NCI-H187 treated with DMSO at 0.1 percent for 48 hours (cell line): ENCODE measurements at regions not wholly inside any gene's neighbourhood (a gene's known extent, or its start where the extent isn't known, plus 50 kb on each side); places are given as distances from the start of the nearest gene placed in this dataset.
"Not testable (repeated sequence)": the region's sequence is repeated elsewhere in the genome, so short reads cannot be mapped to it uniquely, and the experiment has no call there.

Experiments used
- DNase-seq: peaks from one replicate; lab custom pipeline; 2025; lab: John Stamatoyannopoulos, UW

DNA sequence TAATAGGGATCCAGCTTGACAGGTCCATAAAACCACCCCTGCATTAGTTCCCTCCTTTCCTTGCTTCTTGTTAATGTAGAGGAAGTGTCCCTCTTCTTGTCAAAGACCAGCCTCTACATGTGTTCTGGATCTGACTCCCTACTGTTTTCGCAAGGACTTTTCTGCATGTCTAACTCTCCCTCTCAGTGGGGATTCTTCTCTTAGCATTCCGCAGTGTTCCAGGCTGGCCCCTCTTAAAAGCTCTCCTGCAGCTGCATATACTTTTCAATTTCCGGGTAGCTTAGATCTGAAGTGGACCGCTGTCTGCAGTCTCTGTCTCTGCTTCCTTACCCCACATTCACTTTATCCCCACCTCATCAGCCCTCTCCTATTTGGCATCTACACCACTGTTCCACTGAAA is 96.1 kb upstream of the MAN1A1 start:
- DNase-seq, result no peak

DNA sequence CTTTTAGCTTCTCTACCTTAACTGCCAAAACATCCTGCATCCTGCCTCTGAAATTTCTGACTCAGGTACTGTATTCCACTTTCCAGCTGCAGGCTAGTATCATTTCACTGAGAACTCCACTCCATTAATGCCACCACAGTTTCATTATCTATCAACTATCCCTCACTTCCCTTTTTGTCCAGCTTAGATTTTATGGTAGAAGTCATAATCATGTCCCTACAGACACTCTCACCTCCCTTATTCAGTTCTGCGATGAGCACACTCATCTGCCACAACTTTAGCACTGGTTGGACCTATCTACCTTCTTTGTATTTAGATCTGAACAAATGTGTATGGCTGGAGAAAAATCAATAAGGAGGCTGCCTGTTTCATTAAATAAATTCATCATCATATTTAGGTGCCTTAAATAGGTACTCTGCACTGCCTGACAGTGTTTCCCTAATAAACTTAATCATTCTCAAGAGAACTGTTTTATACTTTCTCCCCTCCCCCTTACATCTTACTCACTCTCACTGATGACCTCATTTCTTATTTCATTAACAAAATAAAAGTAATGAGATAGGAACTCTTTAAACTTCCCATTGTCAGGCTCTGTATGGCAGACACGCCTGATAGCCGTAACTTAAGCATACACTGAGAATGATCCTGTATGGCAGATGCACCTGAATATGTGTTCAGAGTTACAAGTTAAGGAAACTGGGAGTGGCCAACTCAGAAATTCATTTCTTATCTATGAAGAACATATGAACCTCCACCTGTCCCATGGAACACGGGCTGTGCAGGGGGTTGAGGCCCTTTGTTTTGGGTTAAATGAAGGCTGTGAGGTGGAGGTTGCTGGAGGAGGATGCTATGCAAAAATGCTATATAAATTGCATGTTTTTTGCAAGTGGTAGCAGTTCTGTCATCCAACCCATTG is 95.3 kb upstream of the MAN1A1 start:
- DNase-seq, result no peak

DNA sequence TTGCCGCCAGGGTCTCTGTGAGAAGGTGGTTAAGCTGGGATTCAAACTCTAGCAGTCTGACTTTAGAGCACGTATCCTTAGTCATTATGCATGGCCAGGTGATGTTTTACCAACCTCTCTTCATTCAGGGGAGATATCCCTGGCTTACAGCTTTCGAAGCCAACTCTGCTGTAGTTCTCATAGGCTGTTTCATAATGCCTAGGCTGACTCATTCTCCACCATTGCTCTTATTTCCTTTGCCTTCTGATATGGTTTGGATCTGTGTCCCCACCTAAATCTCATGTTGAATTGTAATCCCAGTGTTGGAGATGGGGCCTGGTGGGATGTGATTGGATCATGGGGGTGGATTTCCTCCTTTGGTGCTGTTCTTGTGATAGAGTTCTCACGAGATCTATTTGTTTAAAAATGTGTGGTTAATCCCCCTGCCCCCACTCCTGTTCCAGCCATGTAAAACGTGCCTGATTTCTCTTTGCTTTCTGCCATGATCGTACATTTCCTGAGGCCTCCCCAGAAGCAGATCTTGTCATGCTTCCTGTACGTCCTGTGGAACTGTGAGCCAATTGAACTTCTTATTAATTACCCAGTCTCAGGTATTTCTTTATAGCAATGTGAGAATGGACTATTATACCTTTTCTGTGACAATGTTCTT is 94.6 kb upstream of the MAN1A1 start:
- DNase-seq, result no peak

DNA sequence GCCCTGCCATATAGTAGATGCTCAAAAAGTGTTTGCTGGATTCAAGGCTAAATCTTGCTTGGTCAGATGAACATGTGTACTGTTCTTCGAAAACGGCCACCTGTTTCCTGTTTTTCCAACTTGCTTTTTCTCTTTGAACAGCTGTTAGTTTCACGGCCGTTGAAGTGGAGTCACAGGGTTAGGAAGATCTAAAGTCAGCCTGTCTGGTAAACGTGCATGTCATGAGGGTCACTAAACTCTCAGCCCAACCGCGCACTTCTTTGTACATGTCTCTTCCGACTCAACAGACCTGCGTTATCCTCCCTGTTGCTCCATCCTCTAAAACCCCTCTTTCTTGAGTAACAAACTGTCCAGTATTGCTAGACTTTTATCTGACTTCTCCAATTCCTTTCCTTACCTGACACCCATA is 93.2 kb upstream of the MAN1A1 start:
- no peak for DNase-seq

DNA sequence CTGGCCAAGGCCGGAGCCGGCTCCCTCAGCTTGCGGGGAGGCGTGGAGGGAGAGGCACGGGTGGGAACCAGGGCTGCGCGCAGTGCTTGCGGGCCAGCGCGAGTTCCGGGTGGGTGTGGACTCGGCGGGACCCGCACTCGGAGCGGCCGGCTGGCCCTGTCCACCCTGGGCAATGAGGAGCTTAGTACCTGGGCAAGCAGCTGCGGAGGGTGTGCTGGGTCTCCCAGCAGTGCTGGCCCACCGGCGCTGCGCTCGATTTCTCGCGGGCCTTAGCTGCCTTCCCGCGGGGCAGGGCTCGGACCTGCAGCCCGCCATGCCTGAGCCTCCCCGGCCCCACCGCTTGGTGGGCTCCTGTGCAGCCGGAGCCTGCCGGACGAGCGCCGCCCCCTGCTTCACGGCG is 91.4 kb upstream of the MAN1A1 start:
- DNase-seq, result no peak

DNA sequence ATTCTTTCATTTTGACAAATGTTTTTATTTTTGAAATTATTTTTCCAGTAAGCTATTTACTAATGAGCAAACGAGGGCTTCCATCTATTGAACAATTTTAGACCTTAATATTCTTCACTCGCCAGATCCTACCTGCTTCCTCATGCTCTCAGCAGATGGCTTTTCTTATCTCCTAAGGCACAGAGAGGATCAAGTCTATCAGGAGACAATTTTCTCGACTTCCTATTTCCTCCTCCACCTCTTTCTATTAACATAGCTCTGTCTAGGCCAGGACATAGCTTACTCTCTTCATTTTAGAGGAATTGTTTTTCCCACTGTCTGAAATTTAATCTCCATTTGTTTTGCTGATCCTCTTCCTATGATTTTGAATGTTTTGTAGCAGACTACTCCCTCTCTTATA is 87.0 kb upstream of the MAN1A1 start:
- DNase-seq, result no peak

DNA sequence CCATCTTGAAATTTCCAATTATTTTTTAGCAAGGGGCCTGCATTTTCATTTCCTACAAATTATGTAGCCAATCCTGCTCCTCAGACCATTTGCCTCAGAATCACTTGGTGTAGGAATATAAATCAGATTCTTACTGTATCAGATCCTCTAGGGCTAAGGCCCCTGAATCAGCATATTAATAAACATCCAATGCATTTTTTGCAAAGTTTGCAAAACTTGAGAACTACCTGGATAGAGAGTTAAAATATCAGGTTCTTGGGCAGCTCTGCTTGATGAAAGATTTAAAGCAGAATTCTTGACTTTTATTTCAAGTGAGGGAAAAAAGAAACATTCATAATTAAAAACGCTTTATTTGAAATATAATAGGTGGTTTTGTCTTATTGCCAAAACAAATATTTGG is 82.2 kb upstream of the MAN1A1 start:
- DNase-seq, result no peak

DNA sequence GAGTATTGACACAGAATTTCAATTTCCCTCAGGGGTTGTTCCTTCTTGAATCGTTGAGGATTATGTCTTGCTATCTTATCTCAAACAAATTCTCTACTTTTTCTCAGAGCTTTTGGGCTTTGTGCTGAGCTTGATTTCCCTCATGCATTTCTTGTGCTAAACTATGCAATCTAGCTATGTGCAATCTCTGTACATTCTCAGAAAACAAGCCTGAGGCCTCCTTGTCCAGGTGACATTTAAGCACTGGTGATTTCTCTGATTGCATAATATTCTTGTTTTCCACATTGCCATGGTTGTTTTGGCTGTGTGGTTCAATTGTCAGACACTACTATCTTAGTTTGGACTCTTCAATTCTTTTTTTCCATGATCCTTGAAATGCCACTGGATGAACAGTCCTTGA is 81.2 kb upstream of the MAN1A1 start:
- no peak for DNase-seq

DNA sequence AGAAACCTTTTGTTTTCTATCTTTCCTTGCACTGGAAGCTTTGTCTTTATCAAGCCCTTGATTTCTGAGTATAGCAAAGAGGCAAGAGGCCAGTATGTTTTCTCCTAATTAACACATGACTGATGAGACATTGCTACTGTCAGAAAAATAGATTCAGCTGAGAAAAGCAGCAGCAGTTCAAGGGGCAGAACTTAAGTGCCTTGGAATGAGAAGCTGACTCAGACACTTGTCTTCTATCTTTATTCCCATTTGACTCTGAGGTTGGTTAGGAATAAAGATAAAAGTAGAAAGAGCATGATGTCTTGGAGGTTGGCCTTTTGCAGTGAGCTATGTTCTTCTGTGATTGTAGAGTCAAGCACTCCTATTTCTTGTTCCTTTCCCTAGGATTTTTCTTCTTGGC is 79.1 kb upstream of the MAN1A1 start:
- no peak for DNase-seq

DNA sequence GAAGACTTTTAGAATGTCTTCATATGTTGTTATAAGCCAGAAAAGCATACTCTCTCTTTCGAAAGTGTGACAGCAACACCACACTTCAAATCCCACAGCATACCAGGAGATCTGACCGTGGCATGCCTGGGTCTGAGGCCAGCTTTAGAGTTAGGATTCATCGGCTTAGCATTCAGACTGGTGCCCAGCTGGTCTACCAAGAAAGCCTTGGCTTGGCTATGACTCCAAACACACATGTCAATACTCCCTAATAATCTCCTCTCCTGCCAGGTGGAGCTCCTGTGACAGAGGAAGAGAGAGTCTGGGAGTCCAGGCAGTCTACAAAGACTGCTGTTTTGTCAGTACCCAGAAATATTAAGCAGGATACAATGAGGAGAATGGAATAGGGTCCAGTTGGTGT is 77.1 kb upstream of the MAN1A1 start:
- no peak for DNase-seq

DNA sequence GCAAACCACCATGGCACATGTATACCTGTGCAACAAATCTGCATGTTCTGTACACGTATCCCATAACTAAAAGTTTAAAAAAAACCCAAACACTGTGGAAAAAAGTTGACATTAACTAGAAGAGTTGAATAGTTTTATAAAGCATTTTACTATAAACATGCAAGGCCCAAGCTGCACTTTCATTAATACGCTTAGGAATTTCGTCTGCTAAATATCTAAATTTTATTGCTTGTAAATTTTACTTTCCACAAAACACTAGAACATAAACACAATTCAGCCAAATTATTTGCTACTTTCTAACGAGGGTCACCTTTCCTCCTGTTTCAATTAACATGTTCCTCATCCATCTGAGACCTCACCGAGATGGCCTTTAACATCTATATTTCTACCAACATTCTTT is 74.4 kb upstream of the MAN1A1 start:
- no peak for DNase-seq

DNA sequence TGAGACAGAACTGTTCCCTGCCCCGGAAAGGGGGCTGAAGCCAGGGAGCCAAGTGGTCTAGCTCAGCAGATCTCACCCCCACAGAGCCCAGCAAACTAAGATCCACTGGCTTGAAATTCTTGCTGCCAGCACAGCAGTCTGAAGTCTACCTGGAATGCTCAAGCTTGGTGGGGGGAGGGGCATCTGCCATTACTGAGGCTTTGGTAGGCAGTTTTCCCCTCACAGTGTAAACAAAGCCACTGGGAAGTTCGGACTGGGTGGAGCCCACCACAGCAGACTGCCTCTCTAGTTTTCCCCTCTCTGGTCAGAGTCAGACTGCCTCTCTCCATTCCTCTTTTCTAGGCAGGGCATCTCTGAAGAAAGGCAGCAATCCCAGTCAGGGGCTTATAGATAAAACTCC is 68.5 kb upstream of the MAN1A1 start:
- DNase-seq, result not testable (repeated sequence)

DNA sequence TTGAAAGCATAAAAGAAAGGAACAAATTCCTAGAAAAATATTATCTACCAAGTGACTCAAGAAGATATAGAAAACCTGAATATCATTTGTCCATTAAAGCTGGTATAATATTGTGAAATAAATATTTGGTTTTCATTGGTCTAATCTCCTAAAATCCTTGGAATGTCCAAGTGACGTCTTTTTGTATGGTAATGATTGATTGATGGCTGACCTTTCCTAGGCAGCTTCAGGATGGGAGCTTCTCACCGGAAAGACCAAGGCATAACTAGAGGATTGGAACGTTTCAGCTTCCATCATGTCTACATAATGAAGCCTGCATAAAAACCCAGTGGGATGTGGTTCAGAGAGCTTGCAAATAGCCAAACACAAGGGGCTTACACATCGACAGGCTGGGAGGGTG is 57.6 kb upstream of the MAN1A1 start:
- DNase-seq, result no peak

DNA sequence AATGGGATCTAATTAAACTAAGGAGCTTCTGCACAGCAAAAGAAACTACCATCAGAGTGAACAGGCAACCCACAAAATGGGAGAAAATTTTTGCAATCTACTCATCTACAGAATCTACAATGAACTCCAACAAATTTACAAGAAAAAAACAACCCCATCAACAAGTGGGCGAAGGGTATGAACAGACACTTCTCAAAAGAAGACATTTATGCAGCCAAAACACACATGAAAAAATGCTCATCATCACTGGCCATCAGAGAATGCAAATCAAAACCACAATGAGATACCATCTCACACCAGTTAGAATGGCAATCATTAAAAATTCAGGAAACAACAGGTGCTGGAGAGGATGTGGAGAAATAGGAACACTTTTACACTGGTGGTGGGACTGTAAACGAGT is 55.6 kb upstream of the MAN1A1 start:
- DNase-seq, result not testable (repeated sequence)
